CD4-positive, CD25-positive, alpha-beta regulatory T cell (primary cell): ENCODE measurements at regions not wholly inside any gene's neighbourhood (a gene's known extent, or its start where the extent isn't known, plus 50 kb on each side); places are given as distances from the start of the nearest gene placed in this dataset.
"Not testable (repeated sequence)": the region's sequence is repeated elsewhere in the genome, so short reads cannot be mapped to it uniquely, and the experiment has no call there.

Experiments
- ATAC-seq, 2 donors: fragments of 150-1000 bp; cut with Tn5 transposase; one replicate each; pipeline ENCODE4 v1.10.0; 2021; ENCODE audit warnings: low read depth in 2 of 2, moderate number of reproducible peaks in 2 of 2, moderate library complexity in 1 of 2
- DNase-seq, 3 donors: peaks; one replicate each; pipeline versions ENCODE4 v3.0.0 to v3.0.0-alpha.2; 2012 to 2022; ENCODE audit warnings: mixed read lengths in 1 of 3
- H3K27ac ChIP-seq: one replicate; pipeline ENCODE4 v1.7.0; 2013; ENCODE audit warnings: mild to moderate bottlenecking, low read length; ENCODE audit not compliant: insufficient read depth, poor library complexity, severe bottlenecking
- H3K27me3 ChIP-seq: one replicate; pipeline ENCODE4 v1.7.0; 2013; ENCODE audit warnings: low read length; ENCODE audit not compliant: control insufficient read depth, insufficient read depth
- H3K36me3 ChIP-seq: one replicate; pipeline ENCODE4 v1.7.0; 2013; ENCODE audit warnings: mild to moderate bottlenecking, low read length, moderate library complexity; ENCODE audit not compliant: control insufficient read depth, insufficient read depth
- H3K4me1 ChIP-seq: 2 replicates; pipeline ENCODE4 v1.7.0; 2013; ENCODE audit warnings: mild to moderate bottlenecking, low read length; ENCODE audit not compliant: insufficient read depth, control insufficient read depth, poor library complexity, severe bottlenecking
- H3K4me3 ChIP-seq: one replicate; pipeline ENCODE4 v1.7.0; 2013; ENCODE audit warnings: low read depth, mild to moderate bottlenecking, low read length, moderate library complexity
- H3K9me3 ChIP-seq, 2 experiments: 1 replicate in 1 of 2; 2 replicates in 1 of 2; pipeline ENCODE4 v1.7.0; 2013; ENCODE audit warnings: low read length in 2 of 2, mild to moderate bottlenecking in 1 of 2, moderate library complexity in 1 of 2; ENCODE audit not compliant: control insufficient read depth in 2 of 2
- H3K27ac Mint-ChIP-seq, 3 donors: one replicate each; pipeline ENCODE4 v1.8.0; 2020 to 2022; ENCODE audit warnings: mild to moderate bottlenecking in 3 of 3, mixed read lengths in 3 of 3, moderate library complexity in 2 of 3
- H3K27me3 Mint-ChIP-seq: one replicate; pipeline ENCODE4 v1.8.0; 2022; ENCODE audit warnings: mild to moderate bottlenecking, mixed read lengths
- H3K36me3 Mint-ChIP-seq: one replicate; pipeline ENCODE4 v1.8.0; 2020; ENCODE audit warnings: mixed read lengths
- H3K4me1 Mint-ChIP-seq, 4 donors: one replicate each; pipeline ENCODE4 v1.8.0; 2020 to 2022; ENCODE audit warnings: mixed read lengths in 4 of 4, mild to moderate bottlenecking in 1 of 4
- H3K4me3 Mint-ChIP-seq, 4 donors: one replicate each; pipeline ENCODE4 v1.8.0; 2020 to 2022; ENCODE audit warnings: mild to moderate bottlenecking in 4 of 4, mixed read lengths in 4 of 4, moderate library complexity in 3 of 4
- H3K9me3 Mint-ChIP-seq, 7 donors: one replicate each; pipeline ENCODE4 v1.8.0; 2020 to 2022; ENCODE audit warnings: mixed read lengths in 7 of 7, mild to moderate bottlenecking in 3 of 7, moderate library complexity in 2 of 7

DNA sequence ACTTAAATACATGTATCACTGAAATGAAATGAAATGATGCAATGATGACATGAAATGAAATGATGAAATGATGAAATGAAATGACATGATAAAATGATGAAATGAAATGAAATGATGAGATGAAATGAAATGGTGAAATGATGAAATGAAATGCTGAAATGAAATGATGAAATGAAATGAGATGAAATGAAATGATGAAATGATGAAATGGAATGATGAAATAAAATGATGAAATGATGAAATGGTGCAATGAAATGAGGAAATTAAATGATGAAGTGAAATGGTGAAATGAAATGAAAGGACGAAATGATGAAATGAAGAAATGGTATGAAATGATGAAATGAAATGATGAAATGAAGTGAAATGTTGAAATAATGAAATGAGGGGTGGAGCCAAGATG is 3937.8 kb downstream of the SRGAP2C start:
- H3K27ac Mint-ChIP-seq: not testable (repeated sequence)

More for the DNA sequence above, 3937.8 kb downstream of the SRGAP2C start:
- not testable (repeated sequence) for H3K4me1 ChIP-seq, H3K4me1 Mint-ChIP-seq, H3K27me3 Mint-ChIP-seq, H3K4me3 Mint-ChIP-seq, H3K4me3 ChIP-seq, H3K27ac ChIP-seq, DNase-seq, H3K36me3 Mint-ChIP-seq, H3K27me3 ChIP-seq, ATAC-seq, H3K36me3 ChIP-seq
- H3K9me3 Mint-ChIP-seq: peaks cover 0 to 32% (median 17%) of the 10 kb centered on the region in 7 donors
- peaks cover 3 to 20% of the 10 kb centered on the region in 2 experiments for H3K9me3 ChIP-seq
